GM23338 (cell line): ENCODE measurements at regions not wholly inside any gene's neighbourhood (a gene's known extent, or its start where the extent isn't known, plus 50 kb on each side); places are given as distances from the start of the nearest gene placed in this dataset.

Source experiments
- ATAC-seq: fragments of 200-7000 bp; cut with Tn5 transposase; 3 replicates; pipeline ENCODE4 v1.9.1; 2020
- DNase-seq: peaks from one replicate; pipeline ENCODE4 v3.0.0-alpha.2; 2015; ENCODE audit warnings: low spot score
- H2AFZ ChIP-seq: fragments of 200-600 bp; sonication (generic); 2 replicates; pipeline ENCODE4 v1.8.0; 2016; ENCODE audit warnings: antibody characterized with exemption, mild to moderate bottlenecking, moderate library complexity
- H3F3A ChIP-seq: fragments of 200-600 bp; sonication (generic); replicated peaks from 2 replicates; pipeline ENCODE4 v1.8.0; 2017; ENCODE audit warnings: antibody characterized with exemption, mixed run types, low read depth
- H3K27ac ChIP-seq: fragments of 200-600 bp; sonication (generic); 2 replicates; pipeline ENCODE4 v1.6.1; 2016; ENCODE audit warnings: low read depth
- H3K27me3 ChIP-seq: fragments of 200-600 bp; sonication (generic); 2 replicates; pipeline ENCODE4 v1.8.0; 2016; ENCODE audit warnings: mild to moderate bottlenecking, mixed run types, moderate library complexity; ENCODE audit not compliant: insufficient read depth
- H3K36me3 ChIP-seq: fragments of 200-600 bp; sonication (generic); 2 replicates; pipeline ENCODE4 v1.8.0; 2016; ENCODE audit warnings: mild to moderate bottlenecking; ENCODE audit not compliant: insufficient read depth
- H3K4me1 ChIP-seq: fragments of 200-600 bp; sonication (generic); 2 replicates; pipeline ENCODE4 v1.8.0; 2016; ENCODE audit warnings: mild to moderate bottlenecking, moderate library complexity; ENCODE audit not compliant: insufficient read depth
- H3K4me2 ChIP-seq: fragments of 200-600 bp; sonication (generic); 2 replicates; pipeline ENCODE4 v1.7.1; 2017; ENCODE audit warnings: mixed run types
- H3K4me3 ChIP-seq: fragments of 200-600 bp; sonication (generic); 2 replicates; pipeline ENCODE4 v1.6.1; 2016; ENCODE audit warnings: mixed run types
- H3K79me2 ChIP-seq: fragments of 200-600 bp; sonication (generic); replicated peaks from 2 replicates; pipeline ENCODE4 v1.8.0; 2017; ENCODE audit warnings: mild to moderate bottlenecking; ENCODE audit not compliant: insufficient read depth
- H3K9me2 ChIP-seq: fragments of 200-600 bp; sonication (generic); 2 replicates; pipeline ENCODE4 v1.8.0; 2017; ENCODE audit not compliant: insufficient read depth
- H4K20me1 ChIP-seq: fragments of 200-600 bp; sonication (generic); replicated peaks from 2 replicates; pipeline ENCODE4 v1.8.0; 2017; ENCODE audit warnings: mild to moderate bottlenecking; ENCODE audit not compliant: insufficient read depth
- H3K27ac Mint-ChIP-seq: 2 replicates; pipeline ENCODE4 v1.8.0; 2020; ENCODE audit warnings: inconsistent platforms, mild to moderate bottlenecking, moderate library complexity, mixed read lengths
- H3K27me3 Mint-ChIP-seq: 3 replicates; pipeline ENCODE4 v1.8.0; 2022; ENCODE audit warnings: low read depth, mild to moderate bottlenecking, moderate library complexity, mixed read lengths, inconsistent platforms; ENCODE audit not compliant: insufficient read depth, poor library complexity
- H3K36me3 Mint-ChIP-seq: 3 replicates; pipeline ENCODE4 v1.8.0; 2021; ENCODE audit warnings: low read depth, mild to moderate bottlenecking, inconsistent platforms, moderate library complexity, mixed read lengths
- H3K4me1 Mint-ChIP-seq: 3 replicates; pipeline ENCODE4 v1.8.0; 2020; ENCODE audit warnings: mild to moderate bottlenecking, inconsistent platforms, mixed read lengths
- H3K4me3 Mint-ChIP-seq: 3 replicates; pipeline ENCODE4 v1.8.0; 2021; ENCODE audit warnings: moderate library complexity, mild to moderate bottlenecking, inconsistent platforms, mixed read lengths
- H3K9me3 Mint-ChIP-seq: 3 replicates; pipeline ENCODE4 v1.8.0; 2020; ENCODE audit warnings: moderate library complexity, mild to moderate bottlenecking, inconsistent platforms, mixed read lengths
- CREB1 ChIP-seq: fragments of 250-450 bp; sonication (Bioruptor Pico); IDR thresholded peaks from 2 replicates; pipeline ENCODE4 v1.5.0; 2020; ENCODE audit warnings: low read depth, mild to moderate bottlenecking, moderate library complexity
- CTCF ChIP-seq, 2 experiments: fragments of 200-600 bp in 1 of 2; sonication (generic) in 1 of 2; conservative IDR thresholded peaks; 2 replicates each; pipeline versions ENCODE4 v1.5.1 to v1.6.1; 2016 to 2017; ENCODE audit warnings: antibody characterized with exemption in 2 of 2, low read depth in 2 of 2, mild to moderate bottlenecking in 2 of 2, moderate library complexity in 1 of 2
- ETS1 ChIP-seq: IDR thresholded peaks from 2 replicates; pipeline ENCODE4 v1.6.1; 2016; ENCODE audit warnings: antibody characterized with exemption
- EZH2 ChIP-seq: fragments of 200-600 bp; sonication (generic); IDR thresholded peaks from one replicate; pipeline ENCODE4 v1.8.0; 2017; ENCODE audit warnings: antibody characterized with exemption, mild to moderate bottlenecking, low read depth; ENCODE audit not compliant: unreplicated experiment
- EZH2phosphoT487 ChIP-seq: fragments of 200-600 bp; sonication (generic); IDR thresholded peaks from one replicate; pipeline ENCODE4 v1.8.1; 2018; ENCODE audit warnings: antibody characterized with exemption; ENCODE audit not compliant: unreplicated experiment
- JUNB ChIP-seq: IDR thresholded peaks from one replicate; pipeline ENCODE4 v1.6.1; 2016; ENCODE audit warnings: antibody characterized with exemption; ENCODE audit not compliant: unreplicated experiment
- NANOG ChIP-seq: IDR thresholded peaks from 2 replicates; pipeline ENCODE4 v1.6.1; 2016; ENCODE audit warnings: antibody characterized with exemption, borderline replicate concordance
- POLR2AphosphoS5 ChIP-seq: IDR thresholded peaks from 2 replicates; pipeline ENCODE4 v1.6.1; 2016; ENCODE audit warnings: antibody characterized with exemption, low read depth
- REST ChIP-seq: IDR thresholded peaks from one replicate; pipeline ENCODE4 v1.6.1; 2018; ENCODE audit warnings: antibody characterized with exemption; ENCODE audit not compliant: unreplicated experiment
- STAT1 ChIP-seq: IDR thresholded peaks from one replicate; pipeline ENCODE4 v1.6.1; 2016; ENCODE audit warnings: antibody characterized with exemption; ENCODE audit not compliant: unreplicated experiment
- ZNF114 ChIP-seq: fragments of 250-450 bp; sonication (Bioruptor Pico); IDR thresholded peaks from 2 replicates; pipeline ENCODE4 v1.5.0; 2020; ENCODE audit warnings: mild to moderate bottlenecking, moderate library complexity
- ZNF331 ChIP-seq: fragments of 250-450 bp; sonication (Bioruptor Pico); IDR thresholded peaks from 2 replicates; pipeline ENCODE4 v1.5.0; 2020; ENCODE audit warnings: low read depth, mild to moderate bottlenecking, moderate library complexity
- ZNF462 ChIP-seq: fragments of 250-450 bp; sonication (Bioruptor Pico); IDR thresholded peaks from 2 replicates; pipeline ENCODE4 v1.5.0; 2020; ENCODE audit warnings: mild to moderate bottlenecking, moderate library complexity

GRCh38 chr3:166446291-166446690 lies 609.1 kb upstream of the BCHE start:
- peaks cover 9% of the 10 kb centered on the region; the same call in 1 of the 2 replicates for H3K4me1 ChIP-seq
- H3K4me2 ChIP-seq, result no peak overlapping the region
- no peaks in the 10 kb centered on the region for H3F3A ChIP-seq
- no peaks in the 10 kb centered on the region for H3K36me3 Mint-ChIP-seq
- H3K4me1 Mint-ChIP-seq, result peaks cover 4% of the 10 kb centered on the region; the same call in 2 of the 3 replicates
- H2AFZ ChIP-seq, result no peak overlapping the region
- no peak overlapping the region; the same call in 1 of the 2 replicates for H3K27ac Mint-ChIP-seq
- no peaks in the 10 kb centered on the region for H3K9me3 Mint-ChIP-seq
- H3K27me3 ChIP-seq, result no peaks in the 10 kb centered on the region
- H3K36me3 ChIP-seq, result no peaks in the 10 kb centered on the region
- ATAC-seq, result no peak
- no peak overlapping the region for H3K4me3 Mint-ChIP-seq
- H3K9me2 ChIP-seq, result no peaks in the 10 kb centered on the region
- no peak overlapping the region for H3K27ac ChIP-seq
- H3K27me3 Mint-ChIP-seq, result no peaks in the 10 kb centered on the region
- H3K4me3 ChIP-seq, result no peak overlapping the region
- no peaks in the 10 kb centered on the region for H4K20me1 ChIP-seq
- H3K79me2 ChIP-seq, result no peaks in the 10 kb centered on the region
- no peak for DNase-seq
- TF ChIP-seq POLR2AphosphoS5 (no peak), STAT1 (no peak), REST (no peak), EZH2 (no peak), ZNF114 (CRISPR knock-in tag) (no peak), CREB1 (no peak), EZH2phosphoT487 (no peak), JUNB (no peak), NANOG (no peak), ETS1 (no peak), ZNF331 (no peak), CTCF (conservative IDR thresholded peaks at IDR 0.05; ENCODE audit: low read depth in 2 of 2) (no peak), ZNF462 (CRISPR knock-in tag) (no peak)
